HepG2 (cell line): ENCODE measurements at regions not wholly inside any gene's neighbourhood (a gene's known extent, or its start where the extent isn't known, plus 50 kb on each side); places are given as distances from the start of the nearest gene placed in this dataset.

Source experiments
- ATAC-seq: fragments of 200-7000 bp; cut with Tn5 transposase; 3 replicates; pipeline ENCODE4 v1.9.1; 2020; ENCODE audit warnings: mild to moderate bottlenecking, moderate library complexity
- BruUV-seq: library from RNA; stranded (reverse); fragments of 400-500 nt; replicated peaks from 2 replicates; lab custom pipeline; 2021; lab: Mats Ljungman, UMichigan
- CTCF ChIA-PET: fragments of 300-600 bp; formaldehyde crosslinking; extraction: SDS; loops from one replicate; lab custom pipeline; 2021; ENCODE audit warnings: low total read pairs, inconsistent platforms, low intra/inter-chr PET ratio; lab: Yijun Ruan, JAX
- POLR2A ChIA-PET: fragments of 350-600 bp; sonication (Branson Sonifier 250); formaldehyde crosslinking; loops from one replicate; lab custom pipeline; 2020; ENCODE audit warnings: antibody characterized with exemption, inconsistent platforms; lab: Yijun Ruan, JAX
- DNase-seq: peaks from one replicate; pipeline ENCODE4 v3.0.0-alpha.2; 2015; ENCODE audit warnings: low spot score
- FAIRE-seq: peaks from 3 replicates; lab custom pipeline; 2011; peaks lifted over from hg19 to GRCh38; lab: Jason Lieb, UNC
- H2AFZ ChIP-seq: one replicate; pipeline ENCODE4 v1.6.1; 2011; ENCODE audit warnings: low read length, inconsistent platforms
- H3K27ac ChIP-seq: fragments of 300-600 bp; 3 replicates; pipeline ENCODE4 v1.8.0; 2011; ENCODE audit warnings: mixed run types, mild to moderate bottlenecking, mixed read lengths, low read length, inconsistent platforms; ENCODE audit not compliant: insufficient read depth; ENCODE audit errors: extremely low read length
- H3K27me3 ChIP-seq, 2 experiments: fragments of 200-600 bp in 1 of 2; 2 replicates in 1 of 2; 3 replicates in 1 of 2; pipeline versions ENCODE4 v1.6.0 to v1.8.0; 2011; ENCODE audit warnings: low read length in 2 of 2, mild to moderate bottlenecking in 2 of 2, moderate library complexity in 2 of 2, inconsistent platforms in 1 of 2; ENCODE audit not compliant: insufficient read depth in 2 of 2, control insufficient read depth in 1 of 2
- H3K36me3 ChIP-seq, 2 experiments: fragments of 200-600 bp in 1 of 2; replicated peaks in 1 of 2; 2 replicates in 1 of 2; 3 replicates in 1 of 2; pipeline versions ENCODE4 v1.5.1 to v1.8.0; 2011; ENCODE audit warnings: low read length in 2 of 2, inconsistent platforms in 1 of 2; ENCODE audit not compliant: insufficient read depth in 2 of 2, control insufficient read depth in 1 of 2
- H3K4me1 ChIP-seq: 2 replicates; pipeline ENCODE4 v1.5.1; 2012; ENCODE audit warnings: low read length, inconsistent platforms; ENCODE audit not compliant: insufficient read depth
- H3K4me2 ChIP-seq: 2 replicates; pipeline ENCODE4 v1.6.0; 2011; ENCODE audit warnings: low read depth, low read length, inconsistent platforms
- H3K4me3 ChIP-seq, 3 experiments: fragments of 200-600 bp in 1 of 3; sonication (generic), shearing (Covaris generic) in 1 of 3; replicated peaks in 1 of 3; 2 replicates each; pipeline ENCODE4 v1.5.1; 2011 to 2016; ENCODE audit warnings: low read length in 3 of 3, inconsistent platforms in 2 of 3, low read depth in 2 of 3, mild to moderate bottlenecking in 2 of 3, control low read depth in 1 of 3, mixed read lengths in 1 of 3; ENCODE audit not compliant: insufficient read depth in 1 of 3
- H3K79me2 ChIP-seq: one replicate; pipeline ENCODE4 v1.6.1; 2011; ENCODE audit warnings: low read length, inconsistent platforms; ENCODE audit not compliant: insufficient read depth
- H3K9ac ChIP-seq: 2 replicates; pipeline ENCODE4 v1.6.0; 2011; ENCODE audit warnings: mild to moderate bottlenecking, low read depth, low read length, inconsistent platforms; ENCODE audit not compliant: insufficient read depth
- H3K9me3 ChIP-seq: 2 replicates; pipeline ENCODE4 v1.5.1; 2012; ENCODE audit warnings: mild to moderate bottlenecking, low read length
- H4K20me1 ChIP-seq: 2 replicates; pipeline ENCODE4 v1.6.0; 2011; ENCODE audit warnings: inconsistent platforms, mild to moderate bottlenecking, low read length, moderate library complexity; ENCODE audit not compliant: insufficient read depth
- GZF1 ChIP-seq: sonication (generic); formaldehyde crosslinking; IDR thresholded peaks from 2 replicates; pipeline ENCODE4 v1.5.1; 2020; ENCODE audit warnings: mild to moderate bottlenecking, missing genetic modification reagents
- HIVEP1 ChIP-seq: sonication (generic); formaldehyde crosslinking; IDR thresholded peaks from 2 replicates; pipeline ENCODE4 v1.4.0; 2020; ENCODE audit warnings: mild to moderate bottlenecking, missing genetic modification reagents
- KDM4B ChIP-seq: sonication (generic); formaldehyde crosslinking; IDR thresholded peaks from 2 replicates; pipeline ENCODE4 v1.4.0; 2020; ENCODE audit warnings: missing genetic modification reagents
- MBD4 ChIP-seq: IDR thresholded peaks from 2 replicates; pipeline ENCODE4 v1.6.1; 2012; ENCODE audit warnings: low read length, inconsistent platforms, borderline replicate concordance
- MXD3 ChIP-seq: IDR thresholded peaks from 2 replicates; pipeline ENCODE4 v1.6.1; 2016; ENCODE audit warnings: mild to moderate bottlenecking, missing biosample characterization, missing genetic modification reagents
- NPAS2 ChIP-seq: sonication (generic); formaldehyde crosslinking; IDR thresholded peaks from 2 replicates; pipeline ENCODE4 v1.8.0; 2022; ENCODE audit warnings: mild to moderate bottlenecking, missing genetic modification reagents, borderline replicate concordance
- PAWR ChIP-seq: sonication (generic); formaldehyde crosslinking; IDR thresholded peaks from 2 replicates; pipeline ENCODE4 v1.4.0; 2020; ENCODE audit warnings: missing genetic modification reagents, mild to moderate bottlenecking, borderline replicate concordance
- THAP11 ChIP-seq: IDR thresholded peaks from 2 replicates; pipeline ENCODE4 v1.6.1; 2016; ENCODE audit warnings: missing biosample characterization, missing genetic modification reagents
- ZFP36L1 ChIP-seq: sonication (generic); formaldehyde crosslinking; IDR thresholded peaks from 2 replicates; pipeline ENCODE4 v1.8.0; 2022; ENCODE audit warnings: mild to moderate bottlenecking, missing genetic modification reagents, moderate library complexity
- ZNF124 ChIP-seq: sonication (generic); formaldehyde crosslinking; IDR thresholded peaks from 2 replicates; pipeline ENCODE4 v1.4.0; 2020; ENCODE audit warnings: missing genetic modification reagents
- ZNF704 ChIP-seq: sonication (generic); formaldehyde crosslinking; IDR thresholded peaks from 2 replicates; pipeline ENCODE4 v1.8.1; 2023; ENCODE audit warnings: mild to moderate bottlenecking, inconsistent platforms, moderate library complexity, missing genetic modification reagents, borderline replicate concordance
- WGBS: methylation state at CpG from one replicate; pipeline ENCODE4 v1.1.6; 2017; ENCODE audit warnings: low lambda C conversion rate; 5-methylcytosine and 5-hydroxymethylcytosine counted together
- in situ Hi-C: cut with HindIII; loops from 2 replicates; pipeline ENCODE4 v1.10.0; 2017; ENCODE audit warnings: low pct_unique_long_range_greater_than_20kb; ENCODE audit not compliant: extremely low pct_ligation_motif_present
- intact Hi-C: fragments of 100-400 bp; cut with micrococcal nuclease; formaldehyde crosslinking; loops from one replicate; pipeline ENCODE4 v1.10.0; 2022; ENCODE audit not compliant: unreplicated experiment

DNA sequence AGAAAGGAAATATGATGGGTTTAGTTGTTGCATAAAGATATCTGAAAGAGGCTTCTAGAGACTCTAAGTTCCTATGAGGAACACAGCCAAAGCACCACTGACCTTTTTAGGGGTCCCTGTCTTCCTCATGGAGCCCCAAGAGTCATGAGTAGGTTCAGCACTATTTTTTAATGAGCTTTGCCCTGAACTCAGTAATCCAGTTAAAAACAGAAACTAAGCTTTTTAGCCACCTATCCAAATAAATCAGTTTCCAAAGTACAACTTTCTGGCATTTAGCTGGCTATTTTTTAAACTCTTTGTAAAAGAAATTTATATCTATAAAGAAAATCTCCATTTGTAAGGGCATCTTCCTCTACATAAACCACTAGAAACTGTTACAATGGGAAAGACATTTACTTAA is 241.8 kb upstream of the UBASH3B start (continued):
- no peak for TF ChIP-seq GZF1
- TF ChIP-seq NPAS2 (CRISPR knock-in tag) = no peak
- no peak for TF ChIP-seq ZNF704 (CRISPR knock-in tag)
- no peak for TF ChIP-seq ZFP36L1
- TF ChIP-seq MBD4 = no peak
- no peak for TF ChIP-seq PAWR (CRISPR knock-in tag)

DNA sequence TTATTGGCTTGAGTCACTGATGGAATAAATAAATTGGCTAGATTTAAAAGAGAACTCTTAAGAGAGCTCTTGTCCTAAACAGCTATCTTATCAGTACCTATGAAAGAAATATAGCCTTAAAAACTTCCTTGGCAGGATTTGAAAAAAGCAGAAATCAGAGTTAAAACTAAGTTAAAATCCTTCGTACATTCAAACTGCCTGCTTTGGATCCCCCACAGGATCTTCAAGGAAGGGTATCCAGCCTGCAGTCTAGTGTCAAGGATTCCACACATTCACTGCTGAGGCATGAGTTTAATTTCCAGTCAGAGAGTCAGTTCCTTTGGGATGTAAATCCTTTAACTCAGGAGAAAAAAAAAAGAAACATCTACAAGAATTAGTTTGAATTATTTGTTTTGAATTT is 242.9 kb upstream of the UBASH3B start:
- TF ChIP-seq MXD3 (CRISPR knock-in tag) (no peak), ZNF124 (CRISPR knock-in tag) (no peak), HIVEP1 (CRISPR knock-in tag) (no peak), THAP11 (no peak), KDM4B (CRISPR knock-in tag) (no peak)
- H2AFZ ChIP-seq = no peak overlapping the region
- no peak overlapping the region for H3K27ac ChIP-seq
- H3K27me3 ChIP-seq = no peaks in the 10 kb centered on the region
- ChIA-PET CTCF (no interaction called here), POLR2A (no interaction called here)
- no TSS peak for BruUV-seq
- H4K20me1 ChIP-seq = no peaks in the 10 kb centered on the region
- ATAC-seq = no peak
- H3K36me3 ChIP-seq = no peaks in the 10 kb centered on the region
- no peak for DNase-seq
- FAIRE-seq = no peak
- H3K4me1 ChIP-seq = no peaks in the 10 kb centered on the region
- H3K79me2 ChIP-seq = no peaks in the 10 kb centered on the region
- in situ Hi-C loops = no loop called here
- H3K9me3 ChIP-seq = peaks cover 9% of the 10 kb centered on the region
- no peak overlapping the region for H3K4me2 ChIP-seq
- H3K9ac ChIP-seq = no peak overlapping the region
- 0% methylated on average over 1 of the region's 1 CpG for WGBS
- H3K4me3 ChIP-seq = no peak overlapping the region
- intact Hi-C loops = no loop called here
